ENCODE measurements at regions not wholly inside any gene's neighbourhood (a gene's known extent, or its start where the extent isn't known, plus 50 kb on each side); places are given as distances from the start of the nearest gene placed in this dataset.
"Not testable (repeated sequence)": the region's sequence is repeated elsewhere in the genome, so short reads cannot be mapped to it uniquely, and the experiment has no call there.

- peak; percentile 85 for FAIRE-seq
- Histone ChIP-seq H3K4me3 (ENCODE audit: low read depth, low read length) (no peak overlapping the region), H3K36me3 (ENCODE audit: control insufficient read depth, insufficient read depth, low read length) (no peaks in the 10 kb centered on the region), H3K27me3 (ENCODE audit: control insufficient read depth, insufficient read depth, low read length) (no peaks in the 10 kb centered on the region)
- no peak for TF ChIP-seq CTCF (IDR thresholded peaks at IDR 0.05; ENCODE audit: insufficient read depth, low read length, severe bottlenecking)
- peak; percentile 97 for DNase-seq (ENCODE audit: low read depth)
Observed at GRCh38 chr18:3345885-3346284, 84.0 kb downstream of the MYL12B start.

DNA sequence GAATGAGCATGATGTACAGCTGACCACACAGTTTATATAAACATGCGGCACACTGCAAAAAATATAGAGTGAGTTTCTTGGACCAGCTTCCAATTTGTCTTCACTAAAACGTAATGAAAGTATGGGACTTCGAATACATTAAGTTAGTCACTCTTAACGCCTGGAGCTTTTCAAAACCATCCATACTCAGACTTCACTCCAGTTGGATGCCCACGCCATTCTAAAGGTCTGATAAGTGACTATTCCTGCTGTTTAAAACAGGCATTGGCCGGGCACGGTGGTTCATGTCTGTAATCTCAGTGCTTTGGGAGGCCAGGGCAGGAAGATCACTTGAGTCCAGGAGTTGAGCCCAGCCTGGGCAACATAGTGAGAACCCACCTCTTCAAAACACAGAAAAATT is 84.6 kb downstream of the MYL12B start:
- no peak for TF ChIP-seq CTCF (IDR thresholded peaks at IDR 0.05; ENCODE audit: insufficient read depth, low read length, severe bottlenecking)
- FAIRE-seq (no peak), DNase-seq (ENCODE audit: low read depth) (no peak)
- Histone ChIP-seq H3K36me3 (ENCODE audit: control insufficient read depth, insufficient read depth, low read length) (no peaks in the 10 kb centered on the region), H3K27me3 (ENCODE audit: control insufficient read depth, insufficient read depth, low read length) (no peaks in the 10 kb centered on the region), H3K4me3 (ENCODE audit: low read depth, low read length) (no peak overlapping the region)

GRCh38 chr18:3347286-3347803 is 85.4 kb downstream of the MYL12B start:
- no peak for TF ChIP-seq CTCF (IDR thresholded peaks at IDR 0.05; ENCODE audit: insufficient read depth, low read length, severe bottlenecking)
- Histone ChIP-seq H3K4me3 (ENCODE audit: low read depth, low read length) (no peak overlapping the region), H3K36me3 (ENCODE audit: control insufficient read depth, insufficient read depth, low read length) (no peaks in the 10 kb centered on the region), H3K27me3 (ENCODE audit: control insufficient read depth, insufficient read depth, low read length) (no peaks in the 10 kb centered on the region)
- FAIRE-seq: no peak
- DNase-seq (ENCODE audit: low read depth): no peak

DNA sequence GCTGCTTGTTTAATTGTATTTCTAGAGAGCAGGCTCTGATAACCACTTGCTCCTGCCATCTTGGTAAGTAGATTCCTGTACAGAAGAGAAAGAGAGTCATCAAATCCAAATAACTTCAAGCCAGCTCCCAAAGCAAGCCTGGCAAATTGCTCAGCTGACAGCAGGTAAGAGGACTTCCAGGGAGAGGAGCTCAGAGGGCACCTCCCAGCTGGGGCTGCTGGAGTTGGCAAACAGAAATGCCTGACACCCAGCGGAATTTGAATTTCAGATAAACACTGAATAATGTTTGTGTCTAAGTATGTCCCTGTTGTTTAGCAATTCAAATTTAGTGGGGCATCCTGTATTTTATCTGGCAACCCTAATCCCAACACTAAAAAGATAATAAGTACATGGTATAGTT is 86.2 kb downstream of the MYL12B start:
- FAIRE-seq (no peak), DNase-seq (ENCODE audit: low read depth) (no peak)
- Histone ChIP-seq H3K4me3 (ENCODE audit: low read depth, low read length) (no peak overlapping the region), H3K27me3 (ENCODE audit: control insufficient read depth, insufficient read depth, low read length) (no peaks in the 10 kb centered on the region), H3K36me3 (ENCODE audit: control insufficient read depth, insufficient read depth, low read length) (no peaks in the 10 kb centered on the region)
- TF ChIP-seq CTCF (IDR thresholded peaks at IDR 0.05; ENCODE audit: insufficient read depth, low read length, severe bottlenecking): no peak

DNA sequence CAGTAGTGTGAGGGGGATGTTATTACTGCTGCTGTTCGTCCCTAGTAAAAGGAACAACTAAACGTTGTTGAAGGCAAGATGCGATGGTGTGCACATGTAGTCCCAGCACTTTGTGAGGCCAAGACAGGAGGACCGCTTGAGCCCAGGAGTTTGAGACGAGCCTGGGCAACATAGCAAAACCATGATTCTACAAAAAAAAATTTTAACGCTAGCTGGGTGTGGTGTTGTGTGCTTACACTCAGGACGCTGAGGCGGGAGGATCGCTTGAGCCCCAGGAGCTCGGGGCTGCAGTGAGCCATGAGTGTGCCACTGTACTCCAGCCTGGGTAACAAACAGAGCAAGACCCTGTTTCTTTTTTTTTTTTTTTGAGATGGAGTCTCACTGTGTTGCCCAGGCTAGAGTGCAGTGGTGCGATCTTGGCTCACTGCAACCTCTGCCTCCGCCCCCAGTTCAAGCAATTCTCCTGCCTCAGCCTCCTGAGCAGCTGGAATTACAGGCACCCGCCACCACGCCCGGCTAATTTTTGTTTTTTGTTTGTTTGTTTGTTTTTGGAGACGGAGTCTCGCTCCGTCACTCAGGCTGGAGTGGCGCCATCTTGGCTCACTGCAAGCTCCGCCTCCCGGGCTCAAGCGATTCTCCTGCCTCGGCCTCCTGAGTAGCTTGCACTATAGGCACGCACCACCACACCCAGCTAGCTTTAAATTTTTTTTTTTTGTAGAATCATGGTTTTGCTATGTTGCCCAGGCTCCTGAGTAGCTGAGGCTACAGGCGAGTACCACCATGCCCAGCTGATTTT is 87.3 kb downstream of the MYL12B start:
- not testable (repeated sequence) for DNase-seq (ENCODE audit: low read depth); H3K36me3 ChIP-seq (ENCODE audit: control insufficient read depth, insufficient read depth, low read length); H3K27me3 ChIP-seq (ENCODE audit: control insufficient read depth, insufficient read depth, low read length); H3K4me3 ChIP-seq (ENCODE audit: low read depth, low read length); FAIRE-seq

DNA sequence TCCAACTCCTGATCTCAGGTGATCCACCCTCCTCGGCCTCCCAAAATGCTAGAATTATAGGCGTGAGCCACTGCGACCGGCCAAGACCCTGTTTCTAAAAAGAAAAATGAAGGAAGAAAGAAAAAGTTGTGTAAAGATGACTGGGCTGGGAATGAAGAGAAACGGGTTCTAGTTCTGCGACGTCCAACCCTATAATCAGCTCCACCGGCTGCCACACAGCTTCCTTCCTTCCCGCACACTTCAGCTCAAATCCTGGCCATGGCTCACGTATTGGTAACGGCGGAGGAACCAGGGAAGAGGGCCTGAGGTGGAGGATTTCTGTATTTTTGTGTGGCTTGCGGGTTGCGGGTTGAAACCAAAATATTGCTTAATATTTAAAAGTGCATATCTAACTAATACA is 88.1 kb downstream of the MYL12B start:
- Histone ChIP-seq H3K36me3 (ENCODE audit: control insufficient read depth, insufficient read depth, low read length) (no peaks in the 10 kb centered on the region), H3K4me3 (ENCODE audit: low read depth, low read length) (no peak overlapping the region), H3K27me3 (ENCODE audit: control insufficient read depth, insufficient read depth, low read length) (no peaks in the 10 kb centered on the region)
- TF ChIP-seq CTCF (IDR thresholded peaks at IDR 0.05; ENCODE audit: insufficient read depth, low read length, severe bottlenecking): no peak
- no peak for FAIRE-seq
- DNase-seq (ENCODE audit: low read depth): no peak

All from bronchial epithelial cell (primary cell).